WTC11 (cell line): ENCODE measurements at regions not wholly inside any gene's neighbourhood (a gene's known extent, or its start where the extent isn't known, plus 50 kb on each side); places are given as distances from the start of the nearest gene placed in this dataset.

Experiments used
- ATAC-seq: fragments of 200-7000 bp; cut with Tn5 transposase; 2 replicates; pipeline ENCODE4 v1.10.0; 2021; ENCODE audit warnings: mild to moderate bottlenecking, moderate library complexity
- CTCF ChIA-PET: fragments of 300-600 bp; sonication (Branson Sonifier 250); formaldehyde crosslinking; loops from one replicate; lab custom pipeline; 2021; ENCODE audit warnings: antibody characterized with exemption; lab: Charles Lee
- POLR2A ChIA-PET: fragments of 350-600 bp; sonication (Branson Sonifier 250); formaldehyde crosslinking; loops from one replicate; lab custom pipeline; 2021; ENCODE audit warnings: antibody characterized with exemption; lab: Charles Lee
- DNase-seq: peaks from one replicate; pipeline ENCODE4 v3.0.0; 2021; ENCODE audit warnings: low spot score
- H3K27ac Mint-ChIP-seq: 2 replicates; pipeline ENCODE4 v1.8.0; 2021; ENCODE audit warnings: mixed read lengths
- H3K27me3 Mint-ChIP-seq: 2 replicates; pipeline ENCODE4 v1.8.0; 2021; ENCODE audit warnings: low read depth, mild to moderate bottlenecking, moderate library complexity, mixed read lengths
- H3K36me3 Mint-ChIP-seq: 2 replicates; pipeline ENCODE4 v1.8.0; 2021; ENCODE audit warnings: mixed read lengths
- H3K4me1 Mint-ChIP-seq: 2 replicates; pipeline ENCODE4 v1.8.0; 2022; ENCODE audit warnings: mixed read lengths
- H3K4me3 Mint-ChIP-seq: 2 replicates; pipeline ENCODE4 v1.8.0; 2021; ENCODE audit warnings: mild to moderate bottlenecking, moderate library complexity, mixed read lengths
- H3K9me3 Mint-ChIP-seq: 2 replicates; pipeline ENCODE4 v1.8.0; 2021; ENCODE audit warnings: mixed read lengths
- AR ChIP-seq: fragments of 250-450 bp; sonication (Bioruptor Pico); IDR thresholded peaks from 2 replicates; pipeline ENCODE4 v1.9.0; 2021; ENCODE audit warnings: mild to moderate bottlenecking
- CREM ChIP-seq: sonication (generic); formaldehyde crosslinking; IDR thresholded peaks from 2 replicates; pipeline ENCODE4 v1.8.1; 2022; ENCODE audit warnings: mild to moderate bottlenecking, missing genetic modification reagents, moderate library complexity
- NR1H2 ChIP-seq: sonication (generic); formaldehyde crosslinking; IDR thresholded peaks from 2 replicates; pipeline ENCODE4 v1.9.0; 2021; ENCODE audit warnings: mild to moderate bottlenecking, moderate library complexity, missing genetic modification reagents
- PREB ChIP-seq: sonication (generic); formaldehyde crosslinking; IDR thresholded peaks from 2 replicates; pipeline ENCODE4 v1.8.1; 2022; ENCODE audit warnings: mild to moderate bottlenecking, missing genetic modification reagents, moderate library complexity, borderline replicate concordance
- SOX15 ChIP-seq: fragments of 250-450 bp; sonication (Bioruptor Pico); IDR thresholded peaks from 2 replicates; pipeline ENCODE4 v1.9.0; 2021; ENCODE audit warnings: mild to moderate bottlenecking
- STAT6 ChIP-seq: sonication (generic); formaldehyde crosslinking; conservative IDR thresholded peaks from 2 replicates; pipeline ENCODE4 v1.8.1; 2023; ENCODE audit warnings: mild to moderate bottlenecking, low read depth, missing genetic modification reagents, moderate library complexity
- TEAD1 ChIP-seq: sonication (generic); formaldehyde crosslinking; IDR thresholded peaks from 2 replicates; pipeline ENCODE4 v1.8.0; 2022; ENCODE audit warnings: mild to moderate bottlenecking, missing genetic modification reagents
- TEAD4 ChIP-seq: sonication (generic); formaldehyde crosslinking; IDR thresholded peaks from 2 replicates; pipeline ENCODE4 v1.8.0; 2022; ENCODE audit warnings: mild to moderate bottlenecking, missing genetic modification reagents
- ZNF425 ChIP-seq: fragments of 250-450 bp; sonication (Bioruptor Pico); conservative IDR thresholded peaks from 2 replicates; pipeline ENCODE4 v1.9.0; 2021; ENCODE audit warnings: mild to moderate bottlenecking
- ZNF671 ChIP-seq: fragments of 250-450 bp; sonication (Bioruptor Pico); IDR thresholded peaks from 2 replicates; pipeline ENCODE4 v1.8.0; 2021; ENCODE audit warnings: mild to moderate bottlenecking
- TF ChIP-seq, protein P1 (sequence below): sonication (generic); formaldehyde crosslinking; IDR thresholded peaks from 2 replicates; pipeline ENCODE4 v1.8.0; 2022; ENCODE audit warnings: mild to moderate bottlenecking, missing genetic modification reagents
- TF ChIP-seq, protein P2 (sequence below): sonication (generic); formaldehyde crosslinking; IDR thresholded peaks from 2 replicates; pipeline ENCODE4 v1.8.1; 2023; ENCODE audit warnings: mild to moderate bottlenecking, moderate library complexity, missing genetic modification reagents
- TF ChIP-seq, protein P3 (sequence below): sonication (generic); formaldehyde crosslinking; IDR thresholded peaks from 2 replicates; pipeline ENCODE4 v1.8.1; 2023; ENCODE audit warnings: mild to moderate bottlenecking, missing genetic modification reagents

- ChIA-PET CTCF (no interaction called here), POLR2A (no interaction called here)
- Mint-ChIP-seq H3K27me3 (no peaks in the 10 kb centered on the region), H3K4me1 (peaks cover 4% of the 10 kb centered on the region), H3K9me3 (peaks cover 3% of the 10 kb centered on the region; the same call in 1 of the 2 replicates), H3K36me3 (no peaks in the 10 kb centered on the region), H3K27ac (no peak overlapping the region), H3K4me3 (no peak overlapping the region)
- ATAC-seq = no peak
- TF ChIP-seq ZNF425 (no peak), TEAD4 (CRISPR knock-in tag) (no peak), STAT6 (CRISPR knock-in tag) (no peak), NR1H2 (CRISPR knock-in tag) (no peak), TEAD1 (CRISPR knock-in tag) (no peak), ZNF671 (CRISPR knock-in tag) (no peak), SOX15 (CRISPR knock-in tag) (no peak), CREM (CRISPR knock-in tag) (no peak), PREB (no peak), AR (CRISPR knock-in tag) (no peak)
- TF ChIP-seq, protein P1, sequence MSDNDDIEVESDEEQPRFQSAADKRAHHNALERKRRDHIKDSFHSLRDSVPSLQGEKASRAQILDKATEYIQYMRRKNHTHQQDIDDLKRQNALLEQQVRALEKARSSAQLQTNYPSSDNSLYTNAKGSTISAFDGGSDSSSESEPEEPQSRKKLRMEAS = no peak
- TF ChIP-seq, protein P2, sequence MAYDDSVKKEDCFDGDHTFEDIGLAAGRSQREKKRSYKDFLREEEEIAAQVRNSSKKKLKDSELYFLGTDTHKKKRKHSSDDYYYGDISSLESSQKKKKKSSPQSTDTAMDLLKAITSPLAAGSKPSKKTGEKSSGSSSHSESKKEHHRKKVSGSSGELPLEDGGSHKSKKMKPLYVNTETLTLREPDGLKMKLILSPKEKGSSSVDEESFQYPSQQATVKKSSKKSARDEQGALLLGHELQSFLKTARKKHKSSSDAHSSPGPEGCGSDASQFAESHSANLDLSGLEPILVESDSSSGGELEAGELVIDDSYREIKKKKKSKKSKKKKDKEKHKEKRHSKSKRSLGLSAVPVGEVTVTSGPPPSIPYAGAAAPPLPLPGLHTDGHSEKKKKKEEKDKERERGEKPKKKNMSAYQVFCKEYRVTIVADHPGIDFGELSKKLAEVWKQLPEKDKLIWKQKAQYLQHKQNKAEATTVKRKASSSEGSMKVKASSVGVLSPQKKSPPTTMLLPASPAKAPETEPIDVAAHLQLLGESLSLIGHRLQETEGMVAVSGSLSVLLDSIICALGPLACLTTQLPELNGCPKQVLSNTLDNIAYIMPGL = no peak
- TF ChIP-seq, protein P3, sequence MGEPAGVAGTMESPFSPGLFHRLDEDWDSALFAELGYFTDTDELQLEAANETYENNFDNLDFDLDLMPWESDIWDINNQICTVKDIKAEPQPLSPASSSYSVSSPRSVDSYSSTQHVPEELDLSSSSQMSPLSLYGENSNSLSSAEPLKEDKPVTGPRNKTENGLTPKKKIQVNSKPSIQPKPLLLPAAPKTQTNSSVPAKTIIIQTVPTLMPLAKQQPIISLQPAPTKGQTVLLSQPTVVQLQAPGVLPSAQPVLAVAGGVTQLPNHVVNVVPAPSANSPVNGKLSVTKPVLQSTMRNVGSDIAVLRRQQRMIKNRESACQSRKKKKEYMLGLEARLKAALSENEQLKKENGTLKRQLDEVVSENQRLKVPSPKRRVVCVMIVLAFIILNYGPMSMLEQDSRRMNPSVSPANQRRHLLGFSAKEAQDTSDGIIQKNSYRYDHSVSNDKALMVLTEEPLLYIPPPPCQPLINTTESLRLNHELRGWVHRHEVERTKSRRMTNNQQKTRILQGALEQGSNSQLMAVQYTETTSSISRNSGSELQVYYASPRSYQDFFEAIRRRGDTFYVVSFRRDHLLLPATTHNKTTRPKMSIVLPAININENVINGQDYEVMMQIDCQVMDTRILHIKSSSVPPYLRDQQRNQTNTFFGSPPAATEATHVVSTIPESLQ (CRISPR knock-in tag) = no peak
- no peak for DNase-seq
Measured at GRCh38 chr4:115485402-115485801, 372.0 kb upstream of the NDST4 start.
